ENCODE measurements at regions not wholly inside any gene's neighbourhood (a gene's known extent, or its start where the extent isn't known, plus 50 kb on each side); places are given as distances from the start of the nearest gene placed in this dataset.

DNA sequence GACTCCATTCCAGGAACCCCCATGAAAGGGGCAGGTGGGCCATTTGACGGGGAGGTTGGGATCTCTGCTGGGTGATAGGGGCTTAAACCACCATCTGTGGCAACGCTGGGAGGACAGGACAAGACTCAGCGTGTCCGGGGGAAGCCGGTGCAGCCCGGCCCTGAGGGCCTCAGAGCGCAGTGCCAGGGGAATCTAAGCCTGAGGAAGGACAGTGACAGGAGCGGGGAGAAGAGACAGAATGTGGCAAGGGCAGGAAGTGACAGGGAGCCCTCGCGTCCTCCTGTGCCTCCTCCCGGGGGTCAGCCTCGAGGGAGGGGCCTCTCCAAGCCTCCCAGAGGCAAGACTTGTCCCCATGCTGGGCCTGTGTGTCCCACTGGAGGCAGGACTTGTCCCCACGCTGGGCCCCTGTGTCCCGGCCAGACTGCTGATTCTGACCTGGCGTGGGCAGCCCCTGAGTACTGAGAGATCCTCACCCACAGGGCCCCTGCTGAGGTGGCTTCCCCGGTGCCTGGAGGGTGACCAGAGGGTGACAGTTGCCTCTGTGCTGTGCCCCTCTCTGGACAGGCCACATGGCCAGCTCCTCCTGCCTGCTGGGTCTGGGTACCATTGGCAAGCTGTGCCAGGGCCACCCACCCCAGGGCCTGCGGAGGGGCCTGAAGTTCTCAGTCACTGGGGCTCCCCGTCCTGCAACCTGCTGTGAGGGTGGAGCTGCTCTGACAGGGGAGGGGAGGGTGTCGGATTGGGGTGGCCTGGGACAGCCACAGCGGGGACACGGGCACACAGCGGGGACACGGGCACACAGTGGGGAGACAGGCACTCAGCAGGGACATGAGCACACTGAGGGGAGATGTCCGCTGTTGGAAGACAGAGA is 676.2 kb downstream of the BRD1 start:
- Histone ChIP-seq H3K27me3 (ENCODE audit: low read depth, low read length) (no peaks in the 10 kb centered on the region), H3K36me3 (ENCODE audit: control insufficient read depth in 1 of 2, insufficient read depth in 2 of 2, low read length in 2 of 2) (no peaks in the 10 kb centered on the region), H3K4me1 (ENCODE audit: control insufficient read depth in 1 of 2, insufficient read depth in 2 of 2, low read length in 2 of 2) (no peaks in the 10 kb centered on the region), H3K27ac (ENCODE audit: low read length) (no peak overlapping the region), H3K9me3 (ENCODE audit: control insufficient read depth in 1 of 2, low read length in 2 of 2) (no peaks in the 10 kb centered on the region), H3K4me3 (ENCODE audit: low read depth in 1 of 2, low read length in 2 of 2) (no peak overlapping the region)

DNA sequence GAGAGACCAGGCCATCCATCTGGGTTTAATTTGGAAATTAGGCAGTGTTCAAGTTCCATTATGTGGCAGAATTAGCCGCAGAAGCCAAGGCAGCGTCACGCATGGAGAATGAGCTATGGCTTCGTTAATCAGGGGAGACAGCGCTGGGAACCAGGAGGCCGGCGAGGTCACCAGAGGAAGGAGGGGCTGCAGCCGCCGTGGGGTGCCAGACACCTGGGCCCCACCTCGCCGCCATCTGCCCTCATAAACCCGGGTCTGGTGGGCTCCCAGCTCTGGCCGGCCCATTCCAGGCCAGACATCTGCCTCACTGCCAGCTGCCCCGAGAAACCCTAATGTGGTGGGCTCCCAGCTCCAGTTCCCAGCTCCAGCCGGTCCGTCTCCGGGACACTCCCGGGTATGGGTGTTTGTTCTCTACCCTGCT is 676.9 kb downstream of the BRD1 start:
- Histone ChIP-seq H3K9me3 (ENCODE audit: control insufficient read depth in 1 of 2, low read length in 2 of 2) (no peaks in the 10 kb centered on the region), H3K4me1 (ENCODE audit: control insufficient read depth in 1 of 2, insufficient read depth in 2 of 2, low read length in 2 of 2) (no peaks in the 10 kb centered on the region), H3K27ac (ENCODE audit: low read length) (no peak overlapping the region), H3K36me3 (ENCODE audit: control insufficient read depth in 1 of 2, insufficient read depth in 2 of 2, low read length in 2 of 2) (no peaks in the 10 kb centered on the region), H3K27me3 (ENCODE audit: low read depth, low read length) (no peaks in the 10 kb centered on the region), H3K4me3 (ENCODE audit: low read depth in 1 of 2, low read length in 2 of 2) (no peak overlapping the region)

DNA sequence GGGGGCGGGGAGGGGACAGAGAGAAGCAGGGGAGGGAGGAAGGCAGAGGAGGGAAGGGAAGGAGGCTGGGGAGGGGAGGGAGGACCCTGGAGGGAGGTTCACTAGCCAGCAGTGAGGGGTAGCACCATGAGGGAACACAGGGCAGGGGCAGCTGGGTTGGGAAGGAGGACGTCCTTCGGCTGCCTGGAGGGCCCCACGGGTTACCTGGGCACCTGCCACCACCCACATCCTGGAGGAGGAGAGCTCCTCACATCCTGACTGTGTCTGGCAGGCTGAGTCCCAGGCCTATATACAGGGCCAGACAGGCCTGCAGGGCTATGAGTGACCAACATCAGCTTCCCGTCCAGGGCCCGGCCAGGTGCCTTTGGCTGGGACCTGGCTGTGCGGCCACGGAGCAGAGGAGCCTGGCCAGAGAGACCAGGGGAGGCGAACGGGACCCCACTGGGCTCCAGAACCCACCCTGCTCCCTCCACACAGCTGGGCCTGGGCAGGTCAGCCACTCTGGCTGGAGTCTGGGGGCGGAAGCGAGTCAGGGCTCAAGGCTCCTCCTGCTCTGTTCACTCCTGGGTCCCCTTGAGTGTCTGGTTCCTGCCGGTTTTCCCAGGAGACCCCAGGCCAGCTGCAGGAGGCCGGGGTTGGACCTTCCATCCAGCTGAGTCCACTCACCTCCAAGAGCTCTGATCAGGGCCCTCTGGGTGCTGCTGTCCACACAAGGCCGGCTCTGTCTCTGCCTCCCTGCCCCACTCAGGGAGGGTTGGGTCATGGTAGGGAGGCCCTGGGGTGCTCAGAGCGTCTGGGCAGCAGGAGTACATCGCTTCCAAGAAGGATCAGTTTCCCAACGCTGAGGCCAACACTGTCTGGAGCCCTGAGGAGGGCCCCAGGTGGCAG is 677.7 kb downstream of the BRD1 start:
- Histone ChIP-seq H3K4me1 (ENCODE audit: control insufficient read depth in 1 of 2, insufficient read depth in 2 of 2, low read length in 2 of 2) (no peaks in the 10 kb centered on the region), H3K36me3 (ENCODE audit: control insufficient read depth in 1 of 2, insufficient read depth in 2 of 2, low read length in 2 of 2) (no peaks in the 10 kb centered on the region), H3K27me3 (ENCODE audit: low read depth, low read length) (no peaks in the 10 kb centered on the region), H3K27ac (ENCODE audit: low read length) (no peak overlapping the region), H3K9me3 (ENCODE audit: control insufficient read depth in 1 of 2, low read length in 2 of 2) (no peaks in the 10 kb centered on the region), H3K4me3 (ENCODE audit: low read depth in 1 of 2, low read length in 2 of 2) (no peak overlapping the region)

DNA sequence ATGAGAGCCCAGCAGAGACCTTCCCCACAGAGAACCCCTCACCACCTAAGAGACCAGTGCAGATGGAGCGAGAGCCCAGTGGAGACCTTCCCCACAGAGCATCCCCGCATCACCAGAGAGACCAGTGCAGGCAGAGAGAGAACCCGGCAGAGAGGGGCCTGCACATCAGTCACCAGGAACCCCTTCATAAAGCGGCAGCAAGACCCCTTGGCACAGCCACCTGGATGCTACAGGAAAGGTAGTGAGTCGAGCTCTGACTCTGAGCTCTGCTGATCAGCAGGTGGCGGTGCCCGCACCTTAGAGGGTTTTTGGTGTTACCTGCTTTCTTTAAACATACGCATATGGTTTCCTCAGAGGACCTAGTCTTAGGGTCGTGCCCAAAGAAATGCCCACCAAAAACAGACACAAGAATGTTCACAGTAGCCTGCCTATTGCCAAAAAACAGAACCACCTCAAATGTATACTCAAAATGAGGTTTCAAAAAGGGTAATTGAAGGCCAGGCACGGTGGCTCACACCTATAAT is 678.7 kb downstream of the BRD1 start:
- H3K27ac ChIP-seq (ENCODE audit: low read length) = no peak overlapping the region
- no peaks in the 10 kb centered on the region for H3K9me3 ChIP-seq (ENCODE audit: control insufficient read depth in 1 of 2, low read length in 2 of 2)
- no peaks in the 10 kb centered on the region for H3K36me3 ChIP-seq (ENCODE audit: control insufficient read depth in 1 of 2, insufficient read depth in 2 of 2, low read length in 2 of 2)
- H3K27me3 ChIP-seq (ENCODE audit: low read depth, low read length) = no peaks in the 10 kb centered on the region
- no peaks in the 10 kb centered on the region for H3K4me1 ChIP-seq (ENCODE audit: control insufficient read depth in 1 of 2, insufficient read depth in 2 of 2, low read length in 2 of 2)
- H3K4me3 ChIP-seq (ENCODE audit: low read depth in 1 of 2, low read length in 2 of 2) = no peak overlapping the region

DNA sequence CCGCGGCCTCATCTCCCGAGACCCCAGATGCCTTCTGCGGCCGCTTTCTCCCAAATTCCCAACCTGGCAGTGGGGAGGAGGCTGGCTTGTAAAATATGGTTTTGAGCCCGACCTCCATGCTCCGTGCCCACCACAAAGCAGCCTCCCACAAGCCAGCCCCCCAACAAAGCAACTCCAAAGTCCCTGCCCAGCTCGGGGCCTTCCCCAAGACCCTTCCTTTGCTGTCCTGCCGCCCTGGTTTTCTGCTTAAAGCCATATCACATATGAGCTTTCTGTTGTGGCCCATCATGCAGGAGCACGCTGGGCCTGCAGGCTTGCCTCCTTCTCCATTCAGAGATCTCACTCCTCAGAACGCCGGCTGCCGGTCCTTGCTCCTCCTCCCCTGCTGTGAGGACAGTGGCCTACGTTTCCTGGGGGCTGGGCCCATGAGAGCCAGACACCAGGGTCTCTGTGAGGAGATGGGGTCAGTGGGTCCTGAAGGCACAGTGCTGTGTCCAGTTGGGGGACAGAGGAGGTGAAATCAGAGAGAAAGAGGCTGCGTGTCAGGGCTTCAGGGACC is 680.0 kb downstream of the BRD1 start:
- Histone ChIP-seq H3K9me3 (ENCODE audit: control insufficient read depth in 1 of 2, low read length in 2 of 2) (no peaks in the 10 kb centered on the region), H3K27ac (ENCODE audit: low read length) (no peak overlapping the region), H3K4me1 (ENCODE audit: control insufficient read depth in 1 of 2, insufficient read depth in 2 of 2, low read length in 2 of 2) (no peaks in the 10 kb centered on the region), H3K36me3 (ENCODE audit: control insufficient read depth in 1 of 2, insufficient read depth in 2 of 2, low read length in 2 of 2) (no peaks in the 10 kb centered on the region), H3K4me3 (ENCODE audit: low read depth in 1 of 2, low read length in 2 of 2) (no peak overlapping the region), H3K27me3 (ENCODE audit: low read depth, low read length) (no peaks in the 10 kb centered on the region)

DNA sequence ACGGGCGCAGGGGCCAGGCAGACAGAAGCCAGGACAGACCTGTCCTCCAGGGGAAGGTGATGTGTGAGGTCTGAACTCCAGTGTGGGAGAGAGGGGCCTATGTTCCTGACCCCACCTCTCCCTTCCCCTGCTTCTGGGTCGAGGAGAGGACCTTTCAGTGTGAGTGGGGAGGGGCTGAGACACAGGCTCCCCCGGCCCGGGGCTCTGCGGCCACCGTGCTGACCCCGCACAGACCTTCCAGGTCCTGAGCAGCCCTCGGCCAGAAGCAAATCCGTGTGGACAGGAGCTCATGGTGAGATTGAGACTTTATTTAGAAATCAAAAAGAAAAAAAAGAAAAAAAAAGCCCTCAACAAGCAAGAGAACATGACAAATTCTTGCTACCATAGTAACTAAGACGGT is 680.5 kb downstream of the BRD1 start:
- Histone ChIP-seq H3K4me3 (ENCODE audit: low read depth in 1 of 2, low read length in 2 of 2) (no peak overlapping the region), H3K9me3 (ENCODE audit: control insufficient read depth in 1 of 2, low read length in 2 of 2) (no peaks in the 10 kb centered on the region), H3K4me1 (ENCODE audit: control insufficient read depth in 1 of 2, insufficient read depth in 2 of 2, low read length in 2 of 2) (no peaks in the 10 kb centered on the region), H3K36me3 (ENCODE audit: control insufficient read depth in 1 of 2, insufficient read depth in 2 of 2, low read length in 2 of 2) (no peaks in the 10 kb centered on the region), H3K27ac (ENCODE audit: low read length) (no peak overlapping the region), H3K27me3 (ENCODE audit: low read depth, low read length) (no peaks in the 10 kb centered on the region)

DNA sequence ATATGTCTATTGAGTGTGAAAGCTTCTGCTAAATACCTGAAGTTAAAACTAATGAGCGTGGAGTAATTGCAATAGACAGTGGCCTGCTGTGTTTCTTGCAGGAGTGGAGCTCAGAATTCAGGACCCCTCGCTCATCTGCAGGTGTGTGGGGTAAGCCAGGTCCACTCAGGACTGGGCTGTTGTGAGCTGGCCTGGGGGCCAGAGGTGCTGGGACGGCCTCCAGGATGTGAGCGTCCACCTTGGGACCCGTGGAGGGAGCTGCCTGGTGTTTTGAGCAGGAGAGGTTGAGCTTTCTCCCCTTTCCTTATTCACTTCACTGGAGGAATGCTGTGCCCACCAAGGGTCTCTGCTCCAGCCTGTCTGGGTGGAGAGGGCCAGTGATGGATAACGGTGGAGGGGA is 681.2 kb downstream of the BRD1 start:
- H3K4me1 ChIP-seq (ENCODE audit: control insufficient read depth in 1 of 2, insufficient read depth in 2 of 2, low read length in 2 of 2) = no peaks in the 10 kb centered on the region
- H3K27me3 ChIP-seq (ENCODE audit: low read depth, low read length) = no peaks in the 10 kb centered on the region
- no peaks in the 10 kb centered on the region for H3K9me3 ChIP-seq (ENCODE audit: control insufficient read depth in 1 of 2, low read length in 2 of 2)
- no peak overlapping the region for H3K27ac ChIP-seq (ENCODE audit: low read length)
- H3K4me3 ChIP-seq (ENCODE audit: low read depth in 1 of 2, low read length in 2 of 2) = no peak overlapping the region
- H3K36me3 ChIP-seq (ENCODE audit: control insufficient read depth in 1 of 2, insufficient read depth in 2 of 2, low read length in 2 of 2) = no peaks in the 10 kb centered on the region

DNA sequence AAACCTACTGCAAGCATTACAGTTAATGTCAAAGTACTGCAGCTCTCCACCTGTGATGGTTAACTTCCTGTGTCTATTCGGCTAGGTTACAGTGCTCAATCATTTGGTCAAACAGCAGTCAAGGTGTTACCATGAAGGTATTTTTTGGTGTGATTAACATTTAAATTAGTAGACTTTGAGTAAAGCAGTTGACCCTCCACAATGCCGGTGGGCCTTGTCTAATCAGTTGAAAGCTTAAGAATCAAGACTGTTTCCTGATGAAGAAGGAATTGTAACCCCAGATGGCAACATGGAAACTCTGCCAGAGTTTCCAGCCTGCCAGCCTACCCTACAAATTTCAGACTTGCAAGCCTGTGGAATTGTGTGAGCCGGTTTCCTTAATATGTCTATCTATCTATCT is 683.9 kb downstream of the BRD1 start:
- H3K36me3 ChIP-seq (ENCODE audit: control insufficient read depth in 1 of 2, insufficient read depth in 2 of 2, low read length in 2 of 2) = no peaks in the 10 kb centered on the region
- H3K27ac ChIP-seq (ENCODE audit: low read length) = no peak overlapping the region
- no peak overlapping the region for H3K4me3 ChIP-seq (ENCODE audit: low read depth in 1 of 2, low read length in 2 of 2)
- no peaks in the 10 kb centered on the region for H3K27me3 ChIP-seq (ENCODE audit: low read depth, low read length)
- H3K4me1 ChIP-seq (ENCODE audit: control insufficient read depth in 1 of 2, insufficient read depth in 2 of 2, low read length in 2 of 2) = no peaks in the 10 kb centered on the region
- no peaks in the 10 kb centered on the region for H3K9me3 ChIP-seq (ENCODE audit: control insufficient read depth in 1 of 2, low read length in 2 of 2)

DNA sequence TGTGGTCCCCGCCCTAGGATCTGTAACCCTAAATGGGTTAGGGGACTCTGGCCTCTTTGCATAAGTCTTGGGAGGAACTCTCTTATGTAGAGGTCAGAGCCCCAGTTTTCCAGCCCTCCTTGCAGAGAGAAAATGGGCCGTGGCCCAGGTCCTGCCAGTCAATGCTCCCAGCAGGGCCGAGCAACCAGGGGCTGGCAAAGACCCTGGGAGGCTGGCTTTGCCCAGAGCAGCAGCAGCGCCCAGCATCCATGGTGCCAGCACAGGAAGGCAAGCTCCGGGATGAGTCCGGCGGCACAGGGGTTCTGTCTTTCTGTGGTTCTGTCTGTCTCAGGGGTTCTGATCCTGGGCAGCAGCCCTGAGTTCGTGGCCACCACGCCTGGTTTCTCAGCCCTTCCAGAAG is 684.8 kb downstream of the BRD1 start:
- H3K27me3 ChIP-seq (ENCODE audit: low read depth, low read length) = no peaks in the 10 kb centered on the region
- H3K27ac ChIP-seq (ENCODE audit: low read length) = no peak overlapping the region
- H3K9me3 ChIP-seq (ENCODE audit: control insufficient read depth in 1 of 2, low read length in 2 of 2) = no peaks in the 10 kb centered on the region

DNA sequence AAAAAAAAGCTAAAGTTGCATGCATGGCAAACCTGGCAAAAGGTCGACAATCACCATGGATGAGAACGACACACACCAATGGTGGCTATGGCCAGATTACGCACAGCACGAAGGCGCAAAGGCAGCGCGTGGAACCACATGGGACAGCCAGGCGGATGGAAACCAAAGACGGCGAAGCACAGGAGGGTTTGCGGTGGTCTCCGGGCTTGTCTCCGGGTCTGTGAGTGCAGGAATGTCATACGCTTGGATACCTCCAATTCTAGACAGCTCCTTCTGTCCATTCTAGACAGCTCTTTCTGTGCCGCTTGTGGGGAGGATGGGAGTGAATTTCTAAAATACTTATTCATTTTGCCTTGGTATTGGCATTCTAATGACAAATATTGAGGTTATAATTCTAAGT is 685.4 kb downstream of the BRD1 start:
- Histone ChIP-seq H3K4me1 (ENCODE audit: control insufficient read depth in 1 of 2, insufficient read depth in 2 of 2, low read length in 2 of 2) (no peaks in the 10 kb centered on the region), H3K27ac (ENCODE audit: low read length) (no peak overlapping the region), H3K27me3 (ENCODE audit: low read depth, low read length) (no peaks in the 10 kb centered on the region), H3K36me3 (ENCODE audit: control insufficient read depth in 1 of 2, insufficient read depth in 2 of 2, low read length in 2 of 2) (no peaks in the 10 kb centered on the region), H3K9me3 (ENCODE audit: control insufficient read depth in 1 of 2, low read length in 2 of 2) (no peaks in the 10 kb centered on the region), H3K4me3 (ENCODE audit: low read depth in 1 of 2, low read length in 2 of 2) (no peak overlapping the region)

More for the DNA sequence above, 684.8 kb downstream of the BRD1 start:
- Histone ChIP-seq H3K4me1 (ENCODE audit: control insufficient read depth in 1 of 2, insufficient read depth in 2 of 2, low read length in 2 of 2) (no peaks in the 10 kb centered on the region), H3K36me3 (ENCODE audit: control insufficient read depth in 1 of 2, insufficient read depth in 2 of 2, low read length in 2 of 2) (no peaks in the 10 kb centered on the region), H3K4me3 (ENCODE audit: low read depth in 1 of 2, low read length in 2 of 2) (no peak overlapping the region)

DNA sequence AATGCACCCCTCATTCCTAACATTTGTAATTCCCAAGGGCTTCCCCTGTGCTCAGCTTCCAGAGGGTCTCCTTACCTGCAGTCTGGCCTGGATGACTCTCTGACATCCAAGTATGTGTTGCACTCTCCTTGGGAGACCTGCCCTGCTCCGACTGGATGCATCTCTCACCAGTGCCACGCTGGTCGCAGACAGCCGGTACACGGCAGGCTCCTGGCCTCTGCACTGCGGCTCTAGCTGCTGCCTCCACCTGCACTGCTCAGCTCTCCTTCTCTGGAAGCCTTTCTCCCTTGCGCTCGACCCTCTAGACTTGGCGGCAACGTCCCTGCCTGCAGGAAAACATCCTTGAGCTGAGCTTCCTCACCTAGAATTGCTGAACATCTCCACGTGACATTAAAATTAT is 685.9 kb downstream of the BRD1 start:
- H3K27ac ChIP-seq (ENCODE audit: low read length) = no peak overlapping the region
- H3K9me3 ChIP-seq (ENCODE audit: control insufficient read depth in 1 of 2, low read length in 2 of 2) = no peaks in the 10 kb centered on the region
- H3K4me3 ChIP-seq (ENCODE audit: low read depth in 1 of 2, low read length in 2 of 2) = no peak overlapping the region
- H3K36me3 ChIP-seq (ENCODE audit: control insufficient read depth in 1 of 2, insufficient read depth in 2 of 2, low read length in 2 of 2) = no peaks in the 10 kb centered on the region
- no peaks in the 10 kb centered on the region for H3K4me1 ChIP-seq (ENCODE audit: control insufficient read depth in 1 of 2, insufficient read depth in 2 of 2, low read length in 2 of 2)
- H3K27me3 ChIP-seq (ENCODE audit: low read depth, low read length) = no peaks in the 10 kb centered on the region

All from muscle layer of duodenum (tissue), 2 donors.